ENCODE measurements at regions not wholly inside any gene's neighbourhood (a gene's known extent, or its start where the extent isn't known, plus 50 kb on each side); places are given as distances from the start of the nearest gene placed in this dataset.
"Not testable (repeated sequence)": the region's sequence is repeated elsewhere in the genome, so short reads cannot be mapped to it uniquely, and the experiment has no call there.

DNA sequence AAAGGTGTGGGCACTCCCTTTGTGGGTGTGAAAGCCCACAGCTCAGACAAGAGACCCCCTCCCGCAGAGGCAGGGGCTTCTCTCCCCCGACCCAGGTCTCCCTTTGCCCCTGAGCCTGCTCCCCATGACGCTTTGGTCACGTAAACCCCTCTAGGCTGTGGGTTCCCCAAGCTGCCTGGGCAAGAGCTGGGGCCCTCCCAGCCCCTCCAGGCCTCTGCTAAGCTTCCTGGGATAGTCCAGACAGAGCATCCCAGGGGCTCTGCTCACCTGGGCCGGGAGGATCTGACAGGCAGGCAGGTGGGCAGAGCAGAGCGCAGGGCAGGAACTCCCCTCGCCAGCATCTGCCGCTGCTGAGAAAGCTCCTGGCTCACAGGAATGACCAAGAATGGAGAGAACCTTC, 177.3 kb downstream of the BANP start:
- Histone ChIP-seq H3K4me1 (ENCODE audit: control insufficient read depth, insufficient read depth, low read length) (no peaks in the 10 kb centered on the region), H3K27me3 (replicated peaks; ENCODE audit: control insufficient read depth, insufficient read depth, low read length) (peaks cover 17% of the 10 kb centered on the region), H3K9me3 (ENCODE audit: control insufficient read depth, low read length) (no peaks in the 10 kb centered on the region), H3K4me3 (ENCODE audit: low read length) (no peak overlapping the region), H3K9ac (ENCODE audit: low read length) (no peak overlapping the region), H3K36me3 (ENCODE audit: control insufficient read depth, insufficient read depth, low read length, severe bottlenecking) (no peaks in the 10 kb centered on the region)
- DNase-seq (ENCODE audit: low read depth) = no peak

DNA sequence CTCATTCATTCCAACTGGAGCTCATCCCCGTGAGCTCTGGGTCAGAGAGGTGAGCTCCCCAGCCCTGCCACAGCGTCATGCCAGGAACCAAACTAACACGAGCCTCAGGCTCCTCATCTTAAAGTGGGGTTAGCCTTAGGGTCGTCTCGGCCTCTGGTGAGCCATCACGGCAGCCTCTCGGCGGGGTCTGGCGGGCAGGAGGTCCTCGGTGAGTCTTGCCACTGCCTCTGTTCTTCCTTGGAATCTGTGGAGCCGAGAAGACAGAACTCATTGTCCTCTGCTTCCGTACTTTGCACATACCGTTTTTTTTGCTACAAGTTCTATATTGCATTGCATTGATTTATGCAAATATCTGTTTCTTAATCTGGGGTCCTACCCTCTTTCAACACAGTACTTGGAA, 177.9 kb downstream of the BANP start:
- H3K4me1 ChIP-seq (ENCODE audit: control insufficient read depth, insufficient read depth, low read length); H3K36me3 ChIP-seq (ENCODE audit: control insufficient read depth, insufficient read depth, low read length, severe bottlenecking); H3K4me3 ChIP-seq (ENCODE audit: low read length); H3K9me3 ChIP-seq (ENCODE audit: control insufficient read depth, low read length); DNase-seq (ENCODE audit: low read depth); H3K9ac ChIP-seq (ENCODE audit: low read length): not testable (repeated sequence)
- H3K27me3 ChIP-seq (replicated peaks; ENCODE audit: control insufficient read depth, insufficient read depth, low read length) = peaks cover 17% of the 10 kb centered on the region

DNA sequence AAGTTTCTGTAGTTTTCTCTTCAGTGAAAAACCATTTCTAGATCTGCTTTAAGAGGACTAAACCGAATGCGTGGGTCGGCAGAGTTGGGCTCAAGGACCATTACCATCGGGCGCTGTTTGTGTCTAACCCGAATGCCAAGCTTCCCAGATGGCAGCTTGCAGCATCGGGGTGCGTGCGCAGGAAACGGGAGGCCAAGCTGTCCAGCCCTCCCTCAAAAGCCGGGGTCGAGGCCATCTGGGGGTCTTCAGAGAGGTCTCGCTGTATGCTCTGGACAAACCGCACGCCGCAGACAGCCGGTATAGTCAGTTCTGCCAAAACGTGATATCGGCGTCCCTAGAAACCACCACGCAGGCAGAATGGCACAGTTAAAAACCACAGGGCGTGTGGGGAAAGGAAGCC, 178.8 kb downstream of the BANP start:
- Histone ChIP-seq H3K9me3 (ENCODE audit: control insufficient read depth, low read length) (no peaks in the 10 kb centered on the region), H3K27me3 (replicated peaks; ENCODE audit: control insufficient read depth, insufficient read depth, low read length) (peaks cover 17% of the 10 kb centered on the region), H3K9ac (ENCODE audit: low read length) (no peak overlapping the region), H3K36me3 (ENCODE audit: control insufficient read depth, insufficient read depth, low read length, severe bottlenecking) (no peaks in the 10 kb centered on the region), H3K4me1 (ENCODE audit: control insufficient read depth, insufficient read depth, low read length) (no peaks in the 10 kb centered on the region), H3K4me3 (ENCODE audit: low read length) (no peak overlapping the region)
- no peak for DNase-seq (ENCODE audit: low read depth)

DNA sequence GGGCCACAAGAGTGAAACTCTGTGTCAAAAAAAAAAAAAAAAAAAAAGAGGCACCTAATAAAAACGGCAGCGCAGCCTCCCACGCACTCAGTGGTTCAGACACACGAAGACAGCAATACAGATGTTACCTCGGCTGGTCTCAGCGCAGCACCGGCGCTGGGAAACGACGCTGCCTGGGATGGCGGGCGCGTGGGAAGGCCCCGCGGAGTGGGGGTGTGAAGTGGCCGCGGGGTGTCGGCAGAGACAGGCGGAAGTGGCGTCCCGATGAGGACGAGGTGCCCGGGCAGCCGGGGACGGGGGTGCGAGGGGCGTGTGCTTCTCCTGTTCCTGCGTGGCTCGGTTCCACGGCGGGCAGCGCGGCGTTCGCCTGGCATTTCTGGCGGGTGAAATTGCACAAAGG, 179.4 kb downstream of the BANP start:
- no peak overlapping the region for H3K4me3 ChIP-seq (ENCODE audit: low read length)
- H3K9ac ChIP-seq (ENCODE audit: low read length) = no peak overlapping the region
- peaks cover 17% of the 10 kb centered on the region for H3K27me3 ChIP-seq (replicated peaks; ENCODE audit: control insufficient read depth, insufficient read depth, low read length)
- no peaks in the 10 kb centered on the region for H3K4me1 ChIP-seq (ENCODE audit: control insufficient read depth, insufficient read depth, low read length)
- no peaks in the 10 kb centered on the region for H3K36me3 ChIP-seq (ENCODE audit: control insufficient read depth, insufficient read depth, low read length, severe bottlenecking)
- no peaks in the 10 kb centered on the region for H3K9me3 ChIP-seq (ENCODE audit: control insufficient read depth, low read length)
- no peak for DNase-seq (ENCODE audit: low read depth)

DNA sequence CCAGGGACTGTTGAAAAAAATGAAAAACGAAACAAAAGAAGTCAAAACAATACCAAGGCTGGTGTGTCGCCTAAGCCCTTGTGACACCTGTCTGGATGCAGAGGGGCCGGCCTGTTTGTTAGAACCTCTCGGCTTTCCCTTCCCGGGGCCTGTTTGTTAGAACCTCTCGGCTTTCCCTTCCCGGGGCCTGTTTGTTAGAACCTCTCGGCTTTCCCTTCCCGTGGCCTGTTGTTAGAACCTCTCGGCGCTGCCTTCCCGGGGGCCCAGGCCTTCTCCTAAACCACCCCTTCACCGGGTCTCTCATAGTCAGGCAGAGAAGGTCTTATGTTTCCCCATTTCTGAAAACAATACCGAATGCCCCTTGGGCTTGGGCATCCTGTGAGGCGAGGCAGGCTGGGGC, 180.0 kb downstream of the BANP start:
- Histone ChIP-seq H3K27me3 (replicated peaks; ENCODE audit: control insufficient read depth, insufficient read depth, low read length) (peaks cover 17% of the 10 kb centered on the region), H3K4me3 (ENCODE audit: low read length) (no peak overlapping the region), H3K4me1 (ENCODE audit: control insufficient read depth, insufficient read depth, low read length) (no peaks in the 10 kb centered on the region), H3K36me3 (ENCODE audit: control insufficient read depth, insufficient read depth, low read length, severe bottlenecking) (no peaks in the 10 kb centered on the region), H3K9ac (ENCODE audit: low read length) (no peak overlapping the region), H3K9me3 (ENCODE audit: control insufficient read depth, low read length) (no peaks in the 10 kb centered on the region)
- DNase-seq (ENCODE audit: low read depth) = no peak

- Histone ChIP-seq H3K27me3 (replicated peaks; ENCODE audit: control insufficient read depth, insufficient read depth, low read length) (peaks cover 17% of the 10 kb centered on the region), H3K9me3 (ENCODE audit: control insufficient read depth, low read length) (no peaks in the 10 kb centered on the region), H3K4me3 (ENCODE audit: low read length) (no peak overlapping the region), H3K36me3 (ENCODE audit: control insufficient read depth, insufficient read depth, low read length, severe bottlenecking) (no peaks in the 10 kb centered on the region), H3K9ac (ENCODE audit: low read length) (no peak overlapping the region), H3K4me1 (ENCODE audit: control insufficient read depth, insufficient read depth, low read length) (no peaks in the 10 kb centered on the region)
- DNase-seq (ENCODE audit: low read depth) = no peak
These were observed 180.7 kb downstream of the BANP start for GRCh38 chr16:88131966-88132365.

DNA sequence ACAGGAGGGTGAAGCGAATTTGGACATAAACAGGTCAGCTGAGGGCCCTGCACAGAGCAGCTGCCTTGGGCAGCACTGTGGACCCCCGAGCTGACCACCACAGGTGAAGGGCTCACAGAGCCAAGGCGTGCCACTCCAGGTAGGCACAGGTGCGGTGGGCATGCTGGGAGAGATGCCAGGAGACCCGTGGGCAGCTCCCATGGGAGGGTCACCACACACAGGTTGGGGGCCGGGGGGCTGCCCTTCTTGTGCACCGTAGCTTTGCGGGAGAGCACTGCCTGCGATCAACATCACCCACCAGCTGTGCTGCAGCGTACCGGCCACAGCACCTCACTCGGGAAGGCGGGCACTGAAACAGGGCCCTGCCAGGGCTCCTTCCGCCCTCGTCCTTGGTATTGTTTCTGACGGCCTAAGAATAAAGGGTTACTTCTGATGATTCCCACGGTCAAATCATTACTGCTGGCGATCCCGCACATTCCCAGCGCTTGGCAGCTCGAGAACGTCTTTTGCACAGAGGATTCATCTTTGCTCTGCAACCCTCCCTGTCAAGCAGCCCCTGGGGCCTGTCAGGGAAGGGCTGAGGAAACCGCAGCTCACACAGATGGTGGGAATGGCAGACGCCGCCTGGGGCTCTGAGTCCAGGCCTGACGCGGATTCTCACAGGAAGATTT, 181.7 kb downstream of the BANP start:
- Histone ChIP-seq H3K36me3 (ENCODE audit: control insufficient read depth, insufficient read depth, low read length, severe bottlenecking) (no peaks in the 10 kb centered on the region), H3K4me3 (ENCODE audit: low read length) (no peak overlapping the region), H3K9ac (ENCODE audit: low read length) (no peak overlapping the region), H3K27me3 (replicated peaks; ENCODE audit: control insufficient read depth, insufficient read depth, low read length) (peaks cover 17% of the 10 kb centered on the region), H3K9me3 (ENCODE audit: control insufficient read depth, low read length) (no peaks in the 10 kb centered on the region), H3K4me1 (ENCODE audit: control insufficient read depth, insufficient read depth, low read length) (no peaks in the 10 kb centered on the region)
- DNase-seq (ENCODE audit: low read depth) = no peak

- Histone ChIP-seq H3K36me3 (ENCODE audit: control insufficient read depth, insufficient read depth, low read length, severe bottlenecking) (no peaks in the 10 kb centered on the region), H3K4me1 (ENCODE audit: control insufficient read depth, insufficient read depth, low read length) (no peaks in the 10 kb centered on the region), H3K27me3 (replicated peaks; ENCODE audit: control insufficient read depth, insufficient read depth, low read length) (peaks cover 17% of the 10 kb centered on the region), H3K9ac (ENCODE audit: low read length) (no peak overlapping the region), H3K9me3 (ENCODE audit: control insufficient read depth, low read length) (peaks cover 3% of the 10 kb centered on the region), H3K4me3 (ENCODE audit: low read length) (no peak overlapping the region)
- no peak for DNase-seq (ENCODE audit: low read depth)
These were observed 182.2 kb downstream of the BANP start for GRCh38 chr16:88133507-88133843.

- H3K36me3 ChIP-seq (ENCODE audit: control insufficient read depth, insufficient read depth, low read length, severe bottlenecking); H3K4me1 ChIP-seq (ENCODE audit: control insufficient read depth, insufficient read depth, low read length); H3K9ac ChIP-seq (ENCODE audit: low read length); DNase-seq (ENCODE audit: low read depth); H3K4me3 ChIP-seq (ENCODE audit: low read length): not testable (repeated sequence)
- Histone ChIP-seq H3K9me3 (ENCODE audit: control insufficient read depth, low read length) (peaks cover 11% of the 10 kb centered on the region), H3K27me3 (replicated peaks; ENCODE audit: control insufficient read depth, insufficient read depth, low read length) (peaks cover 15% of the 10 kb centered on the region)
These were observed 183.1 kb downstream of the BANP start for GRCh38 chr16:88134172-88134898.

- H3K9me3 ChIP-seq (ENCODE audit: control insufficient read depth, low read length) = peaks cover 13% of the 10 kb centered on the region
- H3K4me3 ChIP-seq (ENCODE audit: low read length); H3K36me3 ChIP-seq (ENCODE audit: control insufficient read depth, insufficient read depth, low read length, severe bottlenecking); H3K9ac ChIP-seq (ENCODE audit: low read length); DNase-seq (ENCODE audit: low read depth); H3K4me1 ChIP-seq (ENCODE audit: control insufficient read depth, insufficient read depth, low read length): not testable (repeated sequence)
- H3K27me3 ChIP-seq (replicated peaks; ENCODE audit: control insufficient read depth, insufficient read depth, low read length) = peaks cover 11% of the 10 kb centered on the region
These were observed 183.9 kb downstream of the BANP start for GRCh38 chr16:88134899-88135682.

GRCh38 chr16:88136211-88136713, 185.0 kb downstream of the BANP start:
- not testable (repeated sequence) for H3K36me3 ChIP-seq (ENCODE audit: control insufficient read depth, insufficient read depth, low read length, severe bottlenecking); H3K4me3 ChIP-seq (ENCODE audit: low read length); H3K9ac ChIP-seq (ENCODE audit: low read length); H3K4me1 ChIP-seq (ENCODE audit: control insufficient read depth, insufficient read depth, low read length); H3K27me3 ChIP-seq (replicated peaks; ENCODE audit: control insufficient read depth, insufficient read depth, low read length); DNase-seq (ENCODE audit: low read depth)
- peaks cover 13% of the 10 kb centered on the region for H3K9me3 ChIP-seq (ENCODE audit: control insufficient read depth, low read length)

Measured in adipocyte (in vitro differentiated cells).